Activated CD4-positive, alpha-beta T cell treated with anti-CD3 and anti-CD28 coated beads, Interleukin-2, amount 50 U/mL, for 48 hours (primary cell): ENCODE measurements at regions not wholly inside any gene's neighbourhood (a gene's known extent, or its start where the extent isn't known, plus 50 kb on each side); places are given as distances from the start of the nearest gene placed in this dataset.

Experiments
- DNase-seq, 2 experiments: peaks; one replicate each; pipeline ENCODE4 v3.0.0-alpha.2; 2020

DNA sequence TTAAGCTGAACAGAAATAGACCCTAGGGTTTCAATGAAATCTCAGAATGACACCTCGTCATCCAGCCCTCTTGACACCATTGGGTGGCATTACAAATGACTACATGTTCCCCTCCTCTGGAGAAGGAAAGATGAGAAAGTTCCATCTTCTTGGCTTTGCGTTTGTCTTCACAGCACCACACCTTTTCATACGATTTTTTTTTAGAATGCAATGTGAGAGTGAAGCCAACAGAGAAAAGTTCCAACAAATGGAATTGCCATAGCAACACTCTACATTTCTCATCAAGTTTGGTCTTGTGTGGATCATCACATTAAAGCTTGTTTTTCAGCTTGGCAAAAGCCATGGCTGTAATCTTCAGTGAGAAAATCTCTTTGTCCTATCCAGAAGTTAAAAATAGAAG, 183.4 kb upstream of the SNX7 start:
- DNase-seq, result no peak

DNA sequence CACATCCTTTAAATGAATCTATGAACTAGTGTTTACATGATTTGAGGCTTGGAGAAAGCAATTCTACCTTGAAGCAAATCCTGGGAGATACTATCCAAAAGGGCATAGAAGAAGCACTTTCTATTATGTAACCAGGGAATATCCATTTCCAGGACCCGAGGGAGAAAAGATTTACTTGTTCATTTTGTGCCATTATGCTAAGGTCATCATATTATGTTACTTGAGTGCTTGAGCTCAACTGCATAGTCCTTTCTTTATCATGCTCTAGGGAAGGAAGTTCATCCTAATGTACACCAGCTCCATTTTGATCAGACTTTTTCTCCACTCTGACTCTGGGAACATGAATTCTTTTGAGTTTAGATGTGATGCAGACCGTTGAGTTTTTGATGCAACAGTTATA, 188.6 kb upstream of the SNX7 start:
- DNase-seq, result no peak

DNA sequence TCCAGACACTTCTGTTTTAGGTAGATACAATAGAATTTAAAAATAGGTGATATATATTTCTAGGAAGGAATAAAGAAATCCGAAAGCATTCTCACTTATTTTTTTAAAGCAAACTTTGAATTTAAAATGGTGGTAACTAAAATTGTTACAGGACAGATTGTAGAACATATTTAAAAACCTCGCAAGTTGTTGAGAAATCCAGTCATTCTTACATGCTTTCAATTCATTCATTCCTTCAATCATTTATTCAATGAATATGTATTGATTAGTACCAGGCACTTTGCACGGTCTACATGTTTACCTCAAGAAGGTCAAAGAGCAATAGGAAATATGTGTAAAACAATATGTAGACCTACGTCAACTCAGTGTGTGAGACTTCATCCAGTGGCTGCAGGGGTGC, 189.9 kb upstream of the SNX7 start:
- DNase-seq, result no peak

DNA sequence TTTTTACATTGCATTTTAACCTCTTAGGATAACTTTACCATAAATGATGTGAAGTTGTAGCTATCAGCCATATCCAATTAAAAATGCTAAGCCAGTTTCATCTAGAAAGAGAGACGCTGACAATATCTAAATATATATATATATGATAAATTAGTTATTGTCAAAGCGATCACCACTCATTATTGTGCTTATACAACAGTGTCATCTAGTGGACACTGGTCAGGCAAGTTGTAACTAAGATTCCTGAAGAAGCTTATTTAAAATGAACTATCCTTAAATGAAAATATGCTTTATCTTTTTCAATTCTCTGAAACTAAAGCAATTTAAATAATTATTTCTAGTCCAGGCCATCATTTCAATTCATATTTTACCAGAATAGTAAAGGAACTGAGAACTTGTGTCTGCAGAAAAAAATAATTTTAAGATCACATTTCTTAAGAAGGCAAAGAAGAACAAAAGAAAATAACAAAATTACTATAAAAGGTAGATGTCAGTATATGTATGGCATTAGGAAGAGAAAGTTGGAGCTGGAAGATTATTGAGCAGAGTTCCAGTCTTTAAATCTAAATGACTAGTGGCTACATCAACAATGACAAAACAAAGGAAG, 193.3 kb upstream of the SNX7 start:
- no peak for DNase-seq

DNA sequence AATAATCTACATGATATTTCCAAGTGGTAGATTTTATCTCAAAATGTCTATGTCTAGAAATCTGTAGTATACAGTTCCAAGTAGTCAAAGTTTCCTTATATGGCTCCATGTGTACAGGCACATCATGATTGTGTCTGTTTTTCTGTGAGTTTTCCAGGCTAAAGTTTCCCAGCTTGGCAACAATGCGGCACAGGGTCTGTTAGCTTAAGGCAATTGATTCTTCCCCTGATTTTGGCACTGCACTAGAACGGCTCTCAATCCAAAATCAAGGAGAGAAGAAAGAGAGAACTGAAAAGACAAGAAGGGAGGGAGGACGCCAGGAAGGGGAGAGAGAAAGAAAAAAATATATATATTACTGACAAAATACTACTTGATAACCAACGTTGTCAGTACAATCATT, 193.9 kb upstream of the SNX7 start:
- DNase-seq, result no peak

DNA sequence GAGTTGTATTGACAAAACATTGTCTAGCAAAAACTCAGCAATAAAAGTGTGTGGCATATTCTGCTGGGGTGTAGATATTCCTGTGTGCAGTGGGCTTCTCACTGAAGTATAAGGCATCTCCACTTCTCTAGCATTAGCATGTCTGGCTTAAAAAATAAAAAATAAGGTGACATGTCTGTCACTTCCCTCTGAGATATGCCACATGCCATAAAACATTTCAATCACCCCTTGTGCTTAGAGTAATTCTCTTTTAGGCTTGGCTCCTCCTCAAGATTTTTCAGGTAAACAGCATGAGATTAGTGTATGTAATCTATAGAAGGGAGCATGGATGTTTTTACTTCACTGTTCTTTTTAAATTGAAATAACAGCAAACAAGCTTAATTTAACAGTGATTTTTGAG, 194.4 kb upstream of the SNX7 start:
- no peak for DNase-seq

DNA sequence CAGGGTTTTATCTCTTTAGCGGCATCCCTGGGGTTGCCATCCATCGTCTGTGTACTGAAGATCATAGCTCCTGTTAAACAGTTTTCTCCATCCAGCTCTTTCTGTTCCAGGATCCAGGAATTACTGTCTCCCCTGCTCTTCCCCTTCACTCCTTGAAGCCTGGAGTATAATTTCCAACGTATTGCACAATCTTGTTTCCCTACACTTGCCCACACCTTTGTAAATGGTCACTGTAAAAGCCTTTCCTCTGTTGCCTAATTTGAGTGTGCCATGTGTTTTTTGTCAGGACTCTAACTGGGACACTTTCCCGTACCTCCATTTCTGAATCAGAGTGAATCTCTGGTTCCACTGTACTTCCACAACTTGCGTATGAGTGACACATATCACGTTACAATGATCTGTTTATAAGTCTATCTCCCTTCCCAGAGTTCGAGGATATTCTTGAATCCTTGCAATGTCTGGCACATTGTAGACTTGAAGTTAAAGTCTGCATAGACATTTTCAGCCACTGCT, 199.6 kb upstream of the SNX7 start:
- DNase-seq, result no peak

DNA sequence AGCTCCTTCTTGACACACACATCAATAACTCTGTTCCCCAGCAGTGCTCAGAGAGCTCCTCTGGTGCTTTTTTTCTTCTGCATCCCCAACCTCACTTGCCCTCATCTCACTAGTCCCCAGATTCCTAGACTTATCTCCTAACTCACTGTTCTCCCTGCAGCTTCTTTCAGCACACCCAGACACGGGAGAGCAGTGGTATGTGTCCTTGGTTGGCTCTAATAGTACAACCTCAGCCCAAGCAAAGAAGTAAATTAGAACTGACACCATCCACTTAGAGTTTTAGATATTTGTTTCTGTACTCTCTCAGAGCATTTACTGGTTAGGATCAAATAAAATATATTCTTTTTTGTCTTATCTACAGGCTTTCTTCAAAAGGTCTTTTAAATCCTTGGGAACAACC, 201.4 kb upstream of the SNX7 start:
- no peak for DNase-seq

DNA sequence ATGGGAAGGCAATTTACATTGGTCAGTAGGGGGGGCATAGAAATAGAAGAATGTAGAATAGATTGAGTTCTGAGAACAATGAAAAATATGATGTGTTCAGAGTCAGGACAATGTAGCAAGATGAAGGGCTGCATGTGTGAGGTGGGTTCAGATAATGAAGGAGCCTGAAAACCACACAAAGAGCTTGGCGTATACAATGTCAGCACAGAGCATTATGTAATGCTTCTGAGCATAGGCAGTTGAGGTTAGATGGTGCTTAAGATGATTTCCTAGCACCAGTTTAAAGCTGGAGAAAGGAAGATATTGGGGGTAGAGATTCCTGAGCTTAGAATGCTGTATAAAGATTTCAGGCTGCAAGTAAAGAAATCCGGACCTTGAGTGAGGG, 202.0 kb upstream of the SNX7 start:
- DNase-seq, result no peak

DNA sequence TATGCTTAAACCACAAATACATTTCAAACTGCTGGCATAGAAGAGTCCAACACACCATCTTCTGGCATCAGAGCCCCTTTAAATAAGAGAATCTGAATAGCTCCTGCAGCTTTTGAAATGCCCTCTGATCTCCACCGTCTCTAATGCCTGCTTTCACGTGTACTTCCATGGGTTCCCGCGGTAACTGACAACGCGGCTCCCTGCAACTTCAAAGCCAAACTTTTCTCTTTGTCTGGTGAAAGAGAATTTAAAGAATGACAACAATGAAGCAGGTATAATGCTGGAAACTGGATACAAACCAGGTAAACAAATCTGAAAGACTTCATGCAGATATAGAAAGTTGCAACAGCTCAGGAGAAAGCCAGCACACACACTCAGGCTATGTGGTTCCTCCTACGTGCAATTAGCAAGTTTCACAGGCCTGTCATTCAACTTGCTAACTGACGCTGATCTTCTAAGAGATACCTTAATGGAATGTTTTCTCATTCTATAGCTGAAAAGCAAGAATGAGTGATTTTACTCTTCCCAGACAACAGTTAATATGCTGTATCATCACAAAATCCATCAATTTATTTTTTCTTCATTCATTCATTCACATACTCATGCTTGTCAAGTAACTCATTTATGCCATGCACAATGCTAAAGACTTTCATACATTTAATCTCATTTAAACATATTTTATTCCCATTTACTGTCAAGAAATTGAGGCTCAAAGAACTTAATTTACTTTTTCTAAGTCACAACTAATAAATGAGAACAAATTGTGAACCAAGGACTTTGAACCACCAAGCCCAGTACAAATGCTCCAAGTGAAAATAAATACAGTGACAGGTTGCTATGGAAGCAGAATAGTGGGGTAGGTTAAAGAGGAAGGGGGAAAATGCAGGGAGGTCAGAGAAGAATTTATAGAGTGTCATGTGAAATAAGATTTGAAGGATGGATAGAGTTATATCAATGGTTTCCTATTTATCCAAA, 202.7 kb upstream of the SNX7 start:
- DNase-seq, result no peak

DNA sequence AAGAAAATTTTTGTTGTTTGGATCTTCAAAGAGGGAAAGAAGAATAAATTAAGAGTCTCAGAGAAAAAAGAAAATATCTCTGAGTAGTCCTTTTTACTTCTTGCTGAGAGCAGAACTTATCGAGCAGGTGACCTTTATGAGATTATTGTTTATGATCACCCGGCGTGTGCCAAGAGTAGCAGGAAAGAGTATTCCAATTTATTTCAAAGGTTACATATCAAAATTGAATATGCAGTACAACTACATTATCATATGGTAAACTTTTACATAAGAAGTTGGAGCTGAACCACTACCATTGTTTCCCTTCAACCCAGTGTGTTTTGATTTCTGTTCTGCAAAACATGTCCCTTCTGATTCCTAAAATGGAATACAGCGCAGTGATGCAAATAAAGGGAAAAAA, 204.3 kb upstream of the SNX7 start:
- no peak for DNase-seq

DNA sequence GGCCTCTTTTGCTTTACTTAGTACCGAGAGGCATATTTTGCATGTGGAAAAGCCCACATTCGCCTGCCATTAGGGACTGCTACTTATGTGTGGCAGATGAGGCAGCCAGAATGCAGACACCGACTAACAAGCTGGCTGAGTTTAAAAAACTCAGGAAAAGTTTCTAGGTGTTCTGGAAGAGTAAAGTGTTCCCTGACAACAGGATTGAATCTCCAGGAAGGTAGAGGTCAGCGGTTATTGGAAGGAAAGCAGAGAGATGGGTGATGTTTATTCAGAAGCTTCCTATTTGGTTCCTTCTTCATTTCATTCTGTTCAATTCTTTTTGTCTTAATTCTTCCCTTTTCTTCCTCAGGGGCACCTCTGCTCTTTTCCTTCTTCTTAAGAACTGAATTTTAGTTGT, 206.9 kb upstream of the SNX7 start:
- no peak for DNase-seq

DNA sequence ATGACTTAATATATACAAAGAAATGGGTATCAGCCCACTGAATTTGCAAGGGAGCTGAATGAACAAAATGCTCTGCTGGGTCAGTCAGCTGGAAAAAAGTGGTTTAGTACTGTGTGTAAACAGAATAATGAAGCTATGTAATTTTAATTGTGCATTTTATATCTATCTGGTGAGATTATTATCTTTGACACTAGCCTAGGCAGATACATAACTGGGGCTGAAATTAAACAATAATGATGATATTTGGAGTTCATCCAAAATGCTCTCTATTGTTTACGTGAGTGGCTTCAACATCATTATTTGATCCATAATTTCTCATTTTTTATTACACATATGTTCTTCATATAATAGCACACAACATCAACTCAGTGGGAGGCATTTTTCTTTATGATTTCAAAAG, 208.5 kb upstream of the SNX7 start:
- no peak for DNase-seq

DNA sequence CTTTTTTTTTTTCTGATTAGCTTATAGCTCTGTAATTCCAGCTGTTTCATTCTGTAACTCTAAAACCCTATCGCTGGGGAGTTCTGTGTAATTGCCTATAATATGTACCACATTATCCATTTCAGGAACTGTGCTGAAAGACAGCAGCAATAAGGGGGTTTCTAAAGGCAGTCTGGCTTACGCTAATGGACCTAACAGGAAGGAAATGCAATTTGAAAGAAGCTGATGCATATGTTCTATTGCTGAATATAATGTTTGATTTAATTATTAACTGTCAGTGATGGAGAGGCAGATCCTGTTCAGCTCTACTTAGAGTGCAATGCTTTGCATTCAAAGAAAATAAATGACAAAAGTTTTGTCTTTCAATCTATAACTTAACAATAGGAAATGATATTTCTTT, 209.4 kb upstream of the SNX7 start:
- no peak for DNase-seq

DNA sequence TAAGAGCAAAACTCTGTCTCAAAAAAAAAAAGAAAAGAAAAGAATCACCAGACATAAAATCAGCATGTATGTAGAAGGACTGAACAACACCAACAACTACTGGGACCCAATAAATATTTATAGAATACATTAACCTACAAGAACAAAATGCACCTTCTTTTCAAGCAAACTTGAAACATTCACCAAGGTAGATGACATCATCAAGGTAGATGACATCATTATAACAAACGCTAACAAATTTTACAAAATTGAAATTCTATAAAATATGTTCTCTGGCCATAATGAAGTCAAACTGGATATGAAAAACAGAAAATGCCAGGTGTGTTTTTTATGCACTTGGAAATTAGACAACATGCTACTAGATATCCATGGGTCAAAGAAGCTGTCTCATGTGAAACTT, 220.2 kb upstream of the SNX7 start:
- DNase-seq, result no peak

DNA sequence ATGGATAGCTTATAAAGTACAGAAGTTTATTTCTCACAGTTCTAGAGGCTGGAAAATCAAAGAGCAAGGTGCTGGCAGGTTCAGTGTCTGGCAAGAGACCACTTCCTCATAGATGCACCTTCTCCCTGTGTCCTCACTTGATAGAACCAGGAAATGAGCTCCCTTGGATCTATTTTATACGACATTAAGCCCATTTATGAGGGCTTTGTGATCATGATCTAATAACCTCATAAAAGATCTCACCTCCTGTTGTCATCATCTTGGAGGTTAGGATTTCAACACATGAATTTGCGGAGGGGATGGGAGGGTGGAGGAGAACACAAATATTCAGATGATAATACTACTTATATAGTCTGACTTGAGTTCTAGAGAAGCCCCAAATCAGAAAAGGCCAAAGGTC, 222.1 kb upstream of the SNX7 start:
- no peak for DNase-seq

DNA sequence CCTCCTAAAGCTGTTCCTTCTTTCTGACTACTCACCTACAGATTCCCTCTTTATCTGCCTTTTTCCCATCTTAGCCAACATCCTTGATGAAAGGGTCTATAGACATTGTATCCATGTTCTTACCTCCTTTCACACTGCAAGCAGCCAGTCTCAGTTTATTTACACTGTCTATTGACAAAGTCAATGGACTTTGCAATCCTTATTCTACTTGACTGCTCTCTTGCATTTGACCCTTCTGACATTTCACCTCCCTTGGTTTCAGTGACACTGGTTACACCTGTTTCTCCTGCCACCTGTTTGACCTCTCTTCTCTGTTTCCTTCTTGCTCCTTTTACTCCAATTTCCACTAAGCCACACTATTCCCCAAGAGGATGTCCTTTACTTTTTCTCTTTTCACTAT, 224.0 kb upstream of the SNX7 start:
- DNase-seq, result no peak

DNA sequence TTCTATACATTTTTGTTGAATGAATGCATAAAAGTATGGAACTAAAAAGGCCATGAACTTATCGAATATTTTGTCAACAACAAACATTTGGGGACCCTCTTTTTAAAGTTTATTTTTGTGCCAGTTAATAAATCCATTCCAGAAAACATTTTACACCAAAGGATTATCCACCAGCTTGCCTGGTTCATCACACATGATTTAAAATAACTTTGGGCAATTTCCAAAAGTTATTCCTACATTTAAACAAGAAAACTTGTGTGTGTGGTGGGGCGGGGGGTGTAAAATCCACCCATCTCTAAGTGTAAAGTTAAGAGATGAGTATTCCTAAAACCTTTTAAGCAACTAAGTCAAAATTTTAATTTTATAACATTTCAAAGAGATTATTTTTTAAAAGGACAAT, 224.5 kb upstream of the SNX7 start:
- no peak for DNase-seq

DNA sequence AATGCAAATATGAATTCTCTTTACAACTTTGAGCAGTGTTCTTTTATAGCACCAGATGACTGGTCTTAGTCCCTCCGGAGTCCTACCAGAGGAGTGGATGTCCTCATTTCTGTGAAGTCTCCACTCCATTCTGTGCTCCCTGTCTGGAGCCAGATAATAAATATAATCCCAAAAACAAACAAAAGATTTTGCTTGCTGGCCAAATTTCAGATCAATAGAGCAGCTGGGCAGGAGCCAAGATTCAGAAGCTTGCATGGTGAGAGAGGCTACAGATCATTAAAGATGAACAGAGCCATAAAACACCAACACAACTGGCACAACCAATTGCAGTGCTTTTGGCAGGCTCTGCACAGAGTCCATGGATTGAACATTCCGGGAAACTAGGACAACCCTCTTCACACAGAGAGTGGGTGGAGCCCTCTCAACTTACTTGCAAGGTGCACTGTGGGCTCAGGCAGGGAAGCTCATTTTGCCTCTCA, 231.5 kb upstream of the SNX7 start:
- no peak for DNase-seq

DNA sequence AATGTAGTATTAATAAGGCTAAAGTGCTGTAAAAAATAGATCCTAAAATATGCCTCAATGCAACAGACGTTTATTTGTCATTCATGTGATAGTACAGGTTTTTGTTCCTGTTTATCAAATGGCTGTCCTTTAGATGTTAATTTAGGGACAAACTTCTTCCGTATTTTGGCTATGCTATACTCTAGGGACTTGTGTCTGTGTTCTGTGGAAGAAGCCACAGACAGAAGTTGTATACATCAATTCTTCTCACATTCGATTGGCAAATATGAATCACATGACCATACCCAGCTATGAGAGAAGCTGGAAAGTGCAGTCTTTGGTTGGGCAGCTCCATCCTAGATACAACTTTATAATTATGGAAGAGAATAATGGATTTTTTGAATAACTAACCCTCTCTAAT, 232.7 kb upstream of the SNX7 start:
- no peak for DNase-seq

DNA sequence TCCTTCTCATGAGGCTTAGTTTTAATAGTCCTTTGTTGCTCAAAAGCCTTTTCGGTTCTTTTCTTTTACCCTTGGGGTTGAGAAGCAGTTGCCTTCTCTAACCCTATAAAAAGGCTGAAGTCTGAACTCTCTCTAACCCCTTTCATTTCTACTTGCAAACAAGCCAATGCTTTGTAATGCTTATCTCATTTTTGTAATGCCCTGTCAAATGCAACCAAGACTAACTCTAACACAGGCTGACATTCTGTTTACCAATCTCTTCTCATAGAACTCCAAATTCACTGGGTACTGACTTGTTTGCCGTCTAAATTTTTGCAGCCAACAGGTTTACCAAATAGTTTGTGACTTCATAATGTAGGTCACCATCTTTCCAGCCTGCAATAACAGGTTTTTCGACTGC, 233.9 kb upstream of the SNX7 start:
- DNase-seq, result no peak

DNA sequence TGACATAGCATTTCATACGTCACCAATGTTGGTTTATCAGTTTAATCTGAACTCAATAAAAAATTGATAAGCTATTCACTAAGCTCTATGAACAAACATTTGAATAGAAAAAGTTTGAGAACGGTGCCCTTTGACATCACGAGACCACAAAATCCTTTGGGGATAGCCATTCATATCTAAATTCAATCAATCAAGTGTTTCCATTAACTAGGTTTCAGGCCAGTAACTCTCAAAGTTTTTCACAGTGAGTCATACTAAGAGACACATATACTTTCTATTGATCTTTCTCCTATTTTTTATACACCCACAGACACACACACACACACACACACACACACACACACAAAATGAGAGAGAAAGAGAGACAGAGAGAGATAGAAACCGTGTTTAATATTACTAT, 235.4 kb upstream of the SNX7 start:
- DNase-seq, result no peak

DNA sequence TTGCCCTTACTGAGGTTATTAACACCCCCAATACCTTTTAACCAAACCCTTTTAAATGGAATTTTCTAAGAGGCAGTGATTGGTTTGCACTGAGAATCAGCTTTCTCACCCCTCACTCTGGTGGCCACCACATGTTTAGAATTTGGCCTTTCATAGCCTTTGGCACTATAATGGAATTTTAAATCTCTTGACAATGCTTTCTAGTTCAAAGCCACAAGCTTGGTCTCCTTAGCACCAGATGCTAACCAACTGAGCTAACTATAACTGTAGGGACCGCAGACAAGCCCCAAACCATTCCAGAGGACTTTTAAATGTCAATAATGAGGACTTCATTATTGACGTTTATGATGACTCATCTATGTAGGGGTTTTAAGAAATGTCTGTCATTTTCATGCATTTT, 238.7 kb upstream of the SNX7 start:
- no peak for DNase-seq

DNA sequence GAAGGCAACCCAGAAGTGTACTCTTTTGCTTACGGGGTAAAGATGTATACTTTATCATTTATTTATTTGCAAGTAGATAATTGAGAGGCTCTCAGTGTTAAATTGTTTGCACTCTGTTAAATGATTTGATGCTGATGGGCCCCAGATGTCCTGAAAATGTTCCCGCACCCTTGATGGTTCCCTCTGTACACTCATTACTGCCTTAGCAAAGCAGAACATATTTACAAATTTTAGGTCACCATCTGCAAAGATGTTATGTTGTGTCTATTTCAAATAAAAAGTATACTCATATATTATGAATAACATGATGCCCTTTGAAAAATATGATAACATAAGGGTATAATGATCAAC, 240.5 kb upstream of the SNX7 start:
- no peak for DNase-seq
